ENCODE measurements at regions not wholly inside any gene's neighbourhood (a gene's known extent, or its start where the extent isn't known, plus 50 kb on each side); places are given as distances from the start of the nearest gene placed in this dataset.

DNA sequence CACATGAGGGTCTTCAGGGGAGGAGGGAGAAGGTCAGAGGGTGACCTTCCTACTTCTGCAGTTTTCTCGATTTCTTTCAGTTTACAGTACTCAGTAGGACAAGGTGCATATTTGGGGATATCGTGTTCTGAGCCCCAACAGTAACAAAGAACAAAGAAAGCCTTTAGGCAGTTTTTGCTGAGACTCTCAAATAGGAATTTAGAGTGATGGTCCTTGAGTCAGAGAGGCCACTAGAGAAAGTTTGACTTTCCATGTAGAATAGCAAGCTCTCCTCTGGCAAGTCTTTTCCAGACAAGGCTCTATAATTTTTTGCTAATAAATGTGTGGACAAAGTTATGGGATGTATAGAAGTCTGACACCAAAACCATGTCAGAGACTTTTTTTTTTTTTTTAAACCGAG lies 194.6 kb downstream of the TM9SF2 start:
- no peak for TF ChIP-seq CTCF (conservative IDR thresholded peaks at IDR 0.05)
- no peak for TF ChIP-seq EZH2 (IDR thresholded peaks at IDR 0.05; ENCODE audit: low read depth)
